ENCODE measurements at regions not wholly inside any gene's neighbourhood (a gene's known extent, or its start where the extent isn't known, plus 50 kb on each side); places are given as distances from the start of the nearest gene placed in this dataset.
"Not testable (repeated sequence)": the region's sequence is repeated elsewhere in the genome, so short reads cannot be mapped to it uniquely, and the experiment has no call there.

DNA sequence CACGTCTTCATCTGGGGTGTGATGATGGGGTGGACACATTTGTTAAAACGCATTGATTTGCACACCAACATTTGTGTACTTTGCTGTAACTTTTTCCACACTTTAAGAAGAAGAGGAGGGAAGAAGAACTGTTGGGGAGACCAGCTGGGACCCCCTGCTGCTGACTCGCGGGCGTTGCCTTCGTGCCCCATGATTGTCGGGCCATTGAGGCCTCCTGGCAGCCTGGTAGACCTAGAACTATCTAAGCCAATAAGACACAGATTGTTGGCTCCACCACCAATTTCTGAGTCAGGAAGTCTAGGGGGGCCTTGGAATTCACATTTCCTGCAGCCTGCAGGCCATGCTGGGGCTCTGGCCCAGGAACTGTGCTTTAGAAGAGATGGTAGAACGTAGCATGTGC, 105.5 kb downstream of the TNFRSF13B start:
- in situ Hi-C loops (cut with HindIII; ENCODE audit: low sequenced_read_pairs), result no loop called here
- DNase-seq (ENCODE audit: low read depth, low spot score), result no peak
- TF ChIP-seq, protein P1, sequence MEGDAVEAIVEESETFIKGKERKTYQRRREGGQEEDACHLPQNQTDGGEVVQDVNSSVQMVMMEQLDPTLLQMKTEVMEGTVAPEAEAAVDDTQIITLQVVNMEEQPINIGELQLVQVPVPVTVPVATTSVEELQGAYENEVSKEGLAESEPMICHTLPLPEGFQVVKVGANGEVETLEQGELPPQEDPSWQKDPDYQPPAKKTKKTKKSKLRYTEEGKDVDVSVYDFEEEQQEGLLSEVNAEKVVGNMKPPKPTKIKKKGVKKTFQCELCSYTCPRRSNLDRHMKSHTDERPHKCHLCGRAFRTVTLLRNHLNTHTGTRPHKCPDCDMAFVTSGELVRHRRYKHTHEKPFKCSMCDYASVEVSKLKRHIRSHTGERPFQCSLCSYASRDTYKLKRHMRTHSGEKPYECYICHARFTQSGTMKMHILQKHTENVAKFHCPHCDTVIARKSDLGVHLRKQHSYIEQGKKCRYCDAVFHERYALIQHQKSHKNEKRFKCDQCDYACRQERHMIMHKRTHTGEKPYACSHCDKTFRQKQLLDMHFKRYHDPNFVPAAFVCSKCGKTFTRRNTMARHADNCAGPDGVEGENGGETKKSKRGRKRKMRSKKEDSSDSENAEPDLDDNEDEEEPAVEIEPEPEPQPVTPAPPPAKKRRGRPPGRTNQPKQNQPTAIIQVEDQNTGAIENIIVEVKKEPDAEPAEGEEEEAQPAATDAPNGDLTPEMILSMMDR (IDR thresholded peaks at IDR 0.05; ENCODE audit: low read depth, low read length), result no peak
- no peak overlapping the region for H3K4me3 ChIP-seq (ENCODE audit: low read depth, low read length)

DNA sequence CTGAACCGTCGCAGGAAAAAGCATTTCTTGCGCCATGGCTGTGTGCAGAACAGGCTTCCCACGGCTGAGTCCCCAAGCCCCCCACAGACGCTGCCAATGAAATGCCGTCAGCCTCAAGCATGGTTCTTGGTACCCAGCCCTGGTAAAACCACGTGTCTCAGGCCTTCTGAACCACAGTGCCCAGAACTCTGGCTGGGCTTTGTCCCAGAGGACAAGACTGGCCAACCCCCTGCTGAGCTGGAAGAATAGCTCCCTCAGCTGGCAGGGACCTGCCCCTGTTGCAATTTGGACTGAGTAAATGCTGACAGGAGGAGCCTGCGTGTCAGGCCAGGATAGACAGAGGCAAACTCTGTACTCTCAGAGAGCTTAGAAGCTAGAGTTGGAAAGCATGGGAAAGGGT, 106.2 kb downstream of the TNFRSF13B start:
- in situ Hi-C loops (cut with HindIII; ENCODE audit: low sequenced_read_pairs); H3K4me3 ChIP-seq (ENCODE audit: low read depth, low read length); DNase-seq (ENCODE audit: low read depth, low spot score): not testable (repeated sequence)

DNA sequence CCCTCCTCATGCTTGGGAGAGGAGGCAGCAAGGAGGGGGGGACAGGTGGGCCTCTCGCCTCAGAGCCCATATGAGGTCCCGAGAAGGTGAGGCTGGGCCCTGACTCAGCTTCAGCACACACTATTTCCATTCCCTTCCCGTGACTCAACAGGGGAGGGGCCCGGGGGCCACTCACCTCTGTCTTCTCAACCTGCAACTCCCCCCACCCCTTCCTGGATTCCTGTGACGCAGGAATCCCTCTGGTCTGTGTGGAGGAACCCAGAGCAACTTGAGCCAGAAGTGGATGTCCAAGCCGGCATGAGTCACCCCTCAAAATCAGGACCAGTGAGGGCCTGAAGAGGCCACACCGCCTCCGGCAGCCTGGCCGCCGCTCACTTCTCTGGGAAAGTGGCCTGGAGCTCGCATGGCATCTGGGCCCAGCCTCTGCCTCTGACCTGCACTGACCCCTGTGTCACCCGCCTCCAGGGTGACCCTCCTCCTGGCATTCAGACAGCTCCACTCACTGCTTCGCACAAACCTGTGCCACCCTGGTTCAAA, 106.8 kb downstream of the TNFRSF13B start:
- H3K4me3 ChIP-seq (ENCODE audit: low read depth, low read length); in situ Hi-C loops (cut with HindIII; ENCODE audit: low sequenced_read_pairs); DNase-seq (ENCODE audit: low read depth, low spot score): not testable (repeated sequence)

DNA sequence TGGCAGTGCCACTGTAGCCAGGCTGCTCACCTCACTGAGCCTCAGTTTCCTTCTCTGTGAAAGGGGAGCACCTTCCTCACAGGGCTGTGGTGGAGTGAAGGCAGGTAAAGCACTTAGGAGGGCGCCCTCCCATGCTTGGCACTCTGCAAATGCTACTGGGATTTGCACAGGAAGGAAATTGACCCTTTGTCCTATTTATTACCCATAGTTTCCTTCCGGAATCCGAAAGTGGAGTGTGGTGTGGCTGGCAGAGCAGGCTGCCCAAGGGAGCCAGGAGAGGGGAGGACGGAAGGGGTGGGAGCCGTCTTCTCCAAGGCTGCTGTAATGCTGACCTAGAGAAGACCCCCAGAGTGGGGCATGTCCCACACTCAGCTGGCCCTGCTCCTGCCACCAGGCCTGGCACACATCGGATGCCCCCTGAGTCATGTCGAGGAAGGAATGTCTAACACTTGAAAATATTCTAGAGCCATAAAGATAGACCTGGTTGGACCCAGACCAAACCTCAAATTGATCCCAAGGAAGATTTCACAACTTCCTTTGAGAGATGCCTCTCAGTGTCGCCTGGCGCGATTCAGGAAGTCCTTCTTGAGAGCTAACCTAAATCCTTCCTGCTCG, 107.3 kb downstream of the TNFRSF13B start:
- DNase-seq (ENCODE audit: low read depth, low spot score), result peak; percentile 22
- H3K4me3 ChIP-seq (ENCODE audit: low read depth, low read length); in situ Hi-C loops (cut with HindIII; ENCODE audit: low sequenced_read_pairs): not testable (repeated sequence)

DNA sequence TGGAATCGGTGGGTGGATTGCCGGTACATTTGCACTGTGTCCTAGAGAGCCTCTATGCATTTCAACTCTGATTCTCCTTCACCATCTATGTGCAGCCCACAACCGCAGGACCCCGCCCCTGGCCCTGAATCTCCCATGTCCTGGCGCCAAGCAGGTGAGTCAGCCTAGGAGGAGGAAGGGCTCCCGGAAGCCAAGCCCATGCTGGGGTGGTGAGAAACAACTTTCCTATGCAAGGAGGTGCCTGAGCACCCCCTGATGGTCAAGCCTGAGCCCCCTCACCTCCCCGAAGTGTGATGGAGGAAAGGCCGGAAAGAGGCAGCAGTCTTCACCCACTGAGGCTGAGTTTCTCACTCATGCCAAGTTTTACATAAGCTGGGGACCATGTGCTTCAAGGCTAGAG, 110.8 kb downstream of the TNFRSF13B start:
- in situ Hi-C loops (cut with HindIII; ENCODE audit: low sequenced_read_pairs), result not testable (repeated sequence)

DNA sequence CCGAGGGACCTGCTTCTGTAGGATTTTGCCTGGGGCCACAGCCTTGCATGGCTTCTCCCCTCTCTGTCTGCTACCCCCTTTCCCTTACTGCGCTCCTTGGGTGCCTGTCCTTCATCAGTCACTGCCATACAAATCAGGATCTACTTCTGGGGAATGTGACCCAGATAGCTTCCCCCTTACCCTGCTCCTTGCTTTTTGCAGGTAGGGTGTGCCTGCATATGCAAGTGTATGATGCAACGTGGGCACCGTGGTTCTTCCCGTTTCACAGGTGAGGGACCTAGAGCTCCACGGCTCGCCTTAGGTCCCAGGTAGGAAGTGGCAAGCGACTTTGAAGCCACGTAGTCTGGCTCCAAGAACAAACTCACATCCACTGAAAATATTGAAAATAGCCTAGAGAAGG, 111.5 kb downstream of the TNFRSF13B start:
- DNase-seq (ENCODE audit: low read depth, low spot score); in situ Hi-C loops (cut with HindIII; ENCODE audit: low sequenced_read_pairs); H3K4me3 ChIP-seq (ENCODE audit: low read depth, low read length): not testable (repeated sequence)

More for the DNA sequence above, 110.8 kb downstream of the TNFRSF13B start:
- DNase-seq (ENCODE audit: low read depth, low spot score); H3K4me3 ChIP-seq (ENCODE audit: low read depth, low read length): not testable (repeated sequence)

DNA sequence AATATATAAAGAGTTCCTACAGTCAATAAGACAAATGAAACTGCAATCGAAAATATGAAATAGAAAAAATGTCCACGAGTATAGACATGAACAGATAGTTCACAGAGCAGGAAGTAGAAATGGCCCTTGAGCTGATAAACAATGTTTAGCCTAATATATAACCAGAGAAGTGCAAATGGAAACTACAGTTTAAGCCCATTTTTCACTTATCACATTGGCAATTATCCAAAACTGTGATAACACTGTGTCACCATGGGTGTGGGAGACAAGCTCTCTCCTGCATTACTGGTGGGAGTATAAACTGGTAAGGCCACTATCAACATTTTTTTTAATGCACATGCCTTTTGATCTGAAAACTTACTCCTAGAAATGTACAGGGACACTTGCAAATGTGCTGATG, 112.4 kb downstream of the TNFRSF13B start:
- DNase-seq (ENCODE audit: low read depth, low spot score); in situ Hi-C loops (cut with HindIII; ENCODE audit: low sequenced_read_pairs); H3K4me3 ChIP-seq (ENCODE audit: low read depth, low read length): not testable (repeated sequence)

DNA sequence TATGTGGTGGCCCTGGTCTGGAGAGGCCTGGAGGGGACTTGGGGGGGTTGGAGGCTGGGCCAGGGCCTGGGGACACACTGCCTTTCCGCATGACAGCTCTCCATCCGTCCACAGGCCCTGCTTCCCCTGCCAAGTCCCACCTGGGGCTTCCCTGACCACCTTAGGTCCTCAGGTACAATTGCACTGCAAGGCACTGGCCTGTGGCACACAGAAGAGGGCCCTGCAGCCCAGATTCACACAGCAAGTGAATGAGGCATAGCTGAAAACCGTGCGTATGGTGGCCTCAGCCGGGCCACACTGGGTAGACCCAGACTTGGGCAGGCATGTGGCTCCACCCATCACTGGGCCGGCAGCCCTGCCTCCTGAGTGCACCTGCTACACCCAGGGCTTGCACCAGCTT, 114.2 kb downstream of the TNFRSF13B start:
- in situ Hi-C loops (cut with HindIII; ENCODE audit: low sequenced_read_pairs); DNase-seq (ENCODE audit: low read depth, low spot score); H3K4me3 ChIP-seq (ENCODE audit: low read depth, low read length): not testable (repeated sequence)

DNA sequence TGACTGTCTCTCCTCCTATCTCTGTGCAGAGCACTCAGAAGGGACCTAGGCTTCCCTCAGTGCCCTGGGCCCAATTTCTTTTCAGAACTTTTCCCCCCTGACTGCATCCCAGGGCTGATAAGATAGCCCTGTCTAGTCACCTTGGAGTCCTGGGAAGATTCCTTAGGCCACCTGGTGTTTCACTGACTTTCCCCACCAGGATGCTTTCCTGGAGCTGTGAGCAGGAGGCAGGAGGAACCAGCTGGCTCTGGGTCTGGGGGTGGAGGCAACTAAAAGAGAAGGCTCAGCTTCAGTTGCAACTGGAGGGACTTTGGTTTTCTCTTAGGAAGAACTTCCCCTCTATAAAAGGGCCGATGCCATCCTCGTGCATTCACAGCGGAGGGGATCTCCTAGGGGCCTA, 115.1 kb downstream of the TNFRSF13B start:
- H3K4me3 ChIP-seq (ENCODE audit: low read depth, low read length); in situ Hi-C loops (cut with HindIII; ENCODE audit: low sequenced_read_pairs); DNase-seq (ENCODE audit: low read depth, low spot score): not testable (repeated sequence)

DNA sequence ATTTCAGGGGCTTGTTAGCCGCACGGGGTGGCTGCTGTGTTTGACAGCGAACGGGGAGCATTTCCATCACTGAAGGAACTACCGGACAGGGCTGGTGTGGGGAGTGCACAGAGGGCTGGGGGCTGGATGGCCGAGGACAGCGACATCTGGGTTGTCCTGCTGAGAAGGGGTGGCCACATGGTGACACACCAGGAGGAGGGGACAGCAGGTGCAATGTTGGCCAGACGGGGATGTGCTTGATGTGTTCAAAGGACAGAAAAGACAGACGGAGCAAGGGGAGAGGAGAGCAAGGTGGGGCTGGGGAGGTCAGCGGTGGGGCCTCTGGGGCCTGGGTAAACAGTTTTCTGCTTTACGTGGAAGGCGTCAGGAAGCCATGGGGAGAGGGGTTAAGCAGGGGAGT, 115.7 kb downstream of the TNFRSF13B start:
- in situ Hi-C loops (cut with HindIII; ENCODE audit: low sequenced_read_pairs); DNase-seq (ENCODE audit: low read depth, low spot score); H3K4me3 ChIP-seq (ENCODE audit: low read depth, low read length): not testable (repeated sequence)

DNA sequence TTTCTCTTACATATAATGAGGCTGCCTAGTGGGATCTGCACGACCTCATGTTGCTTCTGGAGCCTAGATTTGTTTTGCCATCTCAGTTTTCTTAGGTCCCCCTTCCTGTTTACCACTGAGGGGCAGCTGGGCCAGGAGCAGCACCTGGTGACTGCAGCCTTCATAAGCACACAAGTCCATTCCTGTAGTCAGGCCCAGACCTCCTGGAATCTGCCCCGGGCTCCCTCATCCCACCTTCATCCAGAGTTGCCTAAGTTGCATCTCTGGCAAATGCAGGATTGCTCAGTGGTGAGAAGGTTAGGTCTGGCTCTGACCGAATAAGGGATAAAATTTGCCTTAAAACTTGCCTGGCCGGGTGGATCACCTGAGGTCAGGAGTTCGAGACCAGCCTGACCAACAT, 117.3 kb downstream of the TNFRSF13B start:
- DNase-seq (ENCODE audit: low read depth, low spot score); H3K4me3 ChIP-seq (ENCODE audit: low read depth, low read length); in situ Hi-C loops (cut with HindIII; ENCODE audit: low sequenced_read_pairs): not testable (repeated sequence)

DNA sequence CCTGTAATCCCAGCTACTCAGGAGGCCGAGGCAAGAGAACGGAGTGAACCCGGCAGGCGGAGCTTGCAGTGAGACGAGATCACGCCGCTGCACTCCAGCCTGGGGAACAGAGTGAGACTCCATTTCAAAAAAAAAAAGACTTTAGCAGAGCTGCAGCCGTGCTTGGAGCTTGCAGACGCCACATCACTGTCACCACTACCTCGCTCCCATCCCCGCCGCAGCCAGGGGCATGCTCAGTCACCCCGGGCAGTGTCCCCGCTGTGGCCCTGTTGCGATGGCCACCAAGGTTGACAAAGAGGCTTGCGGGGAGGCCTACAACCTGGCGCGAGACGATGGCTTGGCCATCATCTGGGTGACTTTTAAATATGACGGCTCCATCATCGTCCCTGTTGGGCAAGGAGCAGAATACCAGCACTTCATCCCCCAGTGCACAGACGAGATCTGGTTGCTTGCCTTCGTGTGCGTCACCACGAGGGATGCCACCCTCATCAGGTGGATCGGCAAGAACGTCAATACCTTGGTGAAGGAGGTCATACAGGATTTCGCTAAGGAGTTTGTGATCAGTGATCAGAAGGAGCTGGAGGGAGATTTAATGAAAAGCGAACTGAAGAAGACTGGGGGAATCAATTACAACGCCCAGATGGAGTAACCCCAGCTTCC, 118.1 kb downstream of the TNFRSF13B start:
- H3K4me3 ChIP-seq (ENCODE audit: low read depth, low read length), result no peak overlapping the region
- in situ Hi-C loops (cut with HindIII; ENCODE audit: low sequenced_read_pairs), result no loop called here
- TF ChIP-seq, protein P1 (IDR thresholded peaks at IDR 0.05; ENCODE audit: low read depth, low read length), result no peak
- no peak for DNase-seq (ENCODE audit: low read depth, low spot score)

DNA sequence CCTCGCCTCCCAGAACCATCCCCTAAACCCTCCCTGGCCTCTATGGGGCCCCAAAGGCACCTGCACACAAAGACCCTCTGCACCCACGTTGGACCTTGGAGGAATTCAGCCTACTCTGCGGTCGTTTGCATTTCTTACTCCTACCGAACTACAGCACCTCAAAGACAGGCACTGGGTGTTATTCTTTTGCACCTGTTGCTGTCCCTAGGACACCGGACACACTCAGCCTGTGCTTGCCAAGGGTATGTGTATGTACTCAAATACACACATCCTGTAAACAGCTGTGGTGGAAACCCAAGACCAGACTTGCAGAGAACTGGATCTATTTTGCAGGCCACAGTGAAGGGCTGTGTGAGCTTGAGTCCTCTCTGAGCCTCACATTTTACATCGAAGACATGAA, 122.1 kb downstream of the TNFRSF13B start:
- H3K4me3 ChIP-seq (ENCODE audit: low read depth, low read length); DNase-seq (ENCODE audit: low read depth, low spot score); in situ Hi-C loops (cut with HindIII; ENCODE audit: low sequenced_read_pairs): not testable (repeated sequence)

DNA sequence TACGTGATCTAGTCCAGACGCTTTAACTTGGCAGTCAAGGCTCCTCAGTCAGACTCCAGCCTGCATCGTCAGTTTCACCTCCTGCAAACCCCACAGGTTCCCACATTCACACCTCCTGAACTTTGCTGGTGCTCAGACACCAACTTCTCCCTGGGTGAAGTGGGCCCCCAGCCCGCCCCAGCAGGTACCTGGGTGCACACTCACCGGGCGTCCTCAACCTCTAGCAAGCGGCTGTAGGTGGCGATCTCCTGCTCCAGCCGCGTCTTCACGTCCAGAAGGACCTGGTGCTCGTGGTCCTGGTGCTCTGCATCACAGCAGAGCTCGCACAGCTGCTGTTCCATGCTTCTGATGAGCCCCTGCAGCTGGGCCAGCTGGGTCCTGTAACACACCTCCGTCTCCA, 122.9 kb downstream of the TNFRSF13B start:
- in situ Hi-C loops (cut with HindIII; ENCODE audit: low sequenced_read_pairs); H3K4me3 ChIP-seq (ENCODE audit: low read depth, low read length); DNase-seq (ENCODE audit: low read depth, low spot score): not testable (repeated sequence)

DNA sequence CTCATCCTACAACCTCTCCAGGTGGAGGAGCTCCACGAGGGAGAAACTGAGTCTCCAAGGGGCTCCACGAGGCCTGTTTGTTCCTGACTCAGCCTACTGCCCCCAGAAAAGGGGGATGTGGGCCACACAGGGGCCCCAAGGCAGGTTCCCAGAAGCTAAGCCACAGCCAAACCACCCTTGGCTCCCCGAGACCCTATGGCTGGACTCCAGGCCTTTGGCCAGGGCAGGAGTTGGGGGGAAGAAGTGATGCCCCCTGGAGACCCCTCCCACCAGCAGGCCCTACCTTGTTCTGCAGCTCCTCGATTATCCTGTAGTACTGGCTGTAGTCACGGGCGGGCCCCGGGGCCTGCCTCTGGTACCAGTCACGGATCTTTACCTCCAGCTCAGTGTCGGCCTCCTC, 126.8 kb downstream of the TNFRSF13B start:
- in situ Hi-C loops (cut with HindIII; ENCODE audit: low sequenced_read_pairs); H3K4me3 ChIP-seq (ENCODE audit: low read depth, low read length); DNase-seq (ENCODE audit: low read depth, low spot score): not testable (repeated sequence)

Data from astrocyte of the spinal cord (primary cell).